Esophagus squamous epithelium (tissue), 4 donors: ENCODE measurements at regions not wholly inside any gene's neighbourhood (a gene's known extent, or its start where the extent isn't known, plus 50 kb on each side); places are given as distances from the start of the nearest gene placed in this dataset.

Experiments
- CTCF ChIP-seq, 6 experiments: fragments of 450-650 bp in 4 of 6; fragments of 200-600 bp in 2 of 6; sonication (generic) in 2 of 6; IDR thresholded peaks; one replicate each; pipeline ENCODE4 v1.5.1; 2016 to 2019; ENCODE audit warnings: antibody characterized with exemption in 6 of 6, mild to moderate bottlenecking in 4 of 6, moderate library complexity in 4 of 6
- POLR2A ChIP-seq, 4 donors: fragments of 450-650 bp; IDR thresholded peaks; one replicate each; pipeline ENCODE4 v1.6.1; 2017; ENCODE audit warnings: antibody characterized with exemption in 4 of 4, mild to moderate bottlenecking in 4 of 4, moderate library complexity in 3 of 4

DNA sequence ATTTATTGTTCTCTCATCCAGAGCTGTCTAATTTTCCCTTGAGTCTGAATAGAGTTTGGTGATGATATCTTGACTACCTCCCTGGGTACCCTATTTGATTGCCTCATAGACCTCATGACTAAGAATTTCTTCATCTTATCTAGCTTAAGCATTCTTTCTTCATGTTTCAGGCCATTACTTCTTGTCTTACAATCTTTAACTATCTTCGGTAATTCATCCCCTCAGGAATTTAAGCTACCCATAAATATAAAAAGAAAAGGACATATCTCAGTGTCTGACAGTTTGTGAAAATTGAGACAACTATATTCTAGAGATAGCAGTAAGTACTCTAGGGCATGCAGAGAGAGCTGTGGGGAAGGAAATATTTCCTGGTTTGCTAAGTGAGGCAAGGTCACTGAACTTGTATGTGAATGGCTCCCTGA is 466.1 kb upstream of the GRID2 start:
- TF ChIP-seq POLR2A (IDR thresholded peaks at IDR 0.05) (no peak), CTCF (IDR thresholded peaks at IDR 0.05) (no peak)
